Uterus (tissue), 2 donors: ENCODE measurements at regions not wholly inside any gene's neighbourhood (a gene's known extent, or its start where the extent isn't known, plus 50 kb on each side); places are given as distances from the start of the nearest gene placed in this dataset.

ENCODE experiments used
- POLR2A ChIP-seq, 2 donors: fragments of 450-650 bp; IDR thresholded peaks; one replicate each; pipeline ENCODE4 v1.6.1; 2016; ENCODE audit warnings: antibody characterized with exemption in 2 of 2, mild to moderate bottlenecking in 1 of 2, moderate library complexity in 1 of 2
- TF ChIP-seq, protein P1 (sequence below), 4 experiments: fragments of 200-600 bp in 2 of 4; fragments of 450-650 bp in 2 of 4; sonication (generic) in 2 of 4; IDR thresholded peaks; one replicate each; pipeline ENCODE4 v1.5.1; 2016 to 2019; ENCODE audit warnings: antibody characterized with exemption in 4 of 4, mild to moderate bottlenecking in 2 of 4, moderate library complexity in 1 of 4

DNA sequence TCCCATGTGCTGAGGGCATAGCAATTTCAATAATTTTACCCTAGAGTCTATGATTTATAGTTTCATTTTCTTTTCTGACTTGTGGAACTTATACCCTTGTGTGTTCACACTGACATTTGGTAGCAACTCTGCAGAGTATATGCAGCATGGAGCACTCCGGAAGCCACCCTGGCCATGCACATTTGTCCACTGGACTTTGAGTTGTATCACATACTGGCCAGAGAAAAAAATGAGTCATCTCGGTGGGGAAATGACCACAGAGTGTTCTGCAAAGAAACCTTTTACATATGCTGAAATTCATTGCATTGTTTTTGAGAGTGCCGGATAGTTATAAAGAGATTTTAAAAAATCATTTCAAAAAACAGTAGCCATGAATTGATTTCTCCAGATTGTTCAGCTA, 164.8 kb upstream of the COBL start:
- TF ChIP-seq, protein P1, sequence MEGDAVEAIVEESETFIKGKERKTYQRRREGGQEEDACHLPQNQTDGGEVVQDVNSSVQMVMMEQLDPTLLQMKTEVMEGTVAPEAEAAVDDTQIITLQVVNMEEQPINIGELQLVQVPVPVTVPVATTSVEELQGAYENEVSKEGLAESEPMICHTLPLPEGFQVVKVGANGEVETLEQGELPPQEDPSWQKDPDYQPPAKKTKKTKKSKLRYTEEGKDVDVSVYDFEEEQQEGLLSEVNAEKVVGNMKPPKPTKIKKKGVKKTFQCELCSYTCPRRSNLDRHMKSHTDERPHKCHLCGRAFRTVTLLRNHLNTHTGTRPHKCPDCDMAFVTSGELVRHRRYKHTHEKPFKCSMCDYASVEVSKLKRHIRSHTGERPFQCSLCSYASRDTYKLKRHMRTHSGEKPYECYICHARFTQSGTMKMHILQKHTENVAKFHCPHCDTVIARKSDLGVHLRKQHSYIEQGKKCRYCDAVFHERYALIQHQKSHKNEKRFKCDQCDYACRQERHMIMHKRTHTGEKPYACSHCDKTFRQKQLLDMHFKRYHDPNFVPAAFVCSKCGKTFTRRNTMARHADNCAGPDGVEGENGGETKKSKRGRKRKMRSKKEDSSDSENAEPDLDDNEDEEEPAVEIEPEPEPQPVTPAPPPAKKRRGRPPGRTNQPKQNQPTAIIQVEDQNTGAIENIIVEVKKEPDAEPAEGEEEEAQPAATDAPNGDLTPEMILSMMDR (IDR thresholded peaks at IDR 0.05) = no peak
- TF ChIP-seq POLR2A (IDR thresholded peaks at IDR 0.05) = no peak
